Tibial nerve (tissue), 4 donors: ENCODE measurements at regions not wholly inside any gene's neighbourhood (a gene's known extent, or its start where the extent isn't known, plus 50 kb on each side); places are given as distances from the start of the nearest gene placed in this dataset.

Experiments
- DNase-seq, 2 donors: peaks; one replicate each; pipeline ENCODE4 v3.0.0-alpha.2; 2019; ENCODE audit warnings: low spot score in 2 of 2
- H3K27ac ChIP-seq, 4 donors: fragments of 200-600 bp; sonication (generic) in 3 of 4; one replicate each; pipeline ENCODE4 v1.5.1; 2017 to 2019; ENCODE audit warnings: mild to moderate bottlenecking in 1 of 4
- H3K27me3 ChIP-seq, 2 donors: fragments of 200-600 bp; sonication (generic) in 1 of 2; one replicate each; pipeline versions ENCODE4 v1.5.1 to v1.6.0; 2017 to 2019
- H3K36me3 ChIP-seq, 3 donors: fragments of 200-600 bp; sonication (generic); one replicate each; pipeline ENCODE4 v1.5.1; 2018 to 2019
- H3K4me1 ChIP-seq, 4 donors: fragments of 200-600 bp; sonication (generic) in 3 of 4; one replicate each; pipeline ENCODE4 v1.5.1; 2017 to 2019
- H3K4me3 ChIP-seq, 4 donors: fragments of 200-600 bp; sonication (generic) in 3 of 4; one replicate each; pipeline ENCODE4 v1.5.1; 2017 to 2019; ENCODE audit warnings: mild to moderate bottlenecking in 1 of 4, moderate library complexity in 1 of 4
- H3K9me3 ChIP-seq, 4 donors: fragments of 200-600 bp; sonication (generic) in 3 of 4; one replicate each; pipeline ENCODE4 v1.5.1; 2017 to 2019
- CTCF ChIP-seq, 5 experiments: fragments of 200-600 bp in 3 of 5; fragments of 450-650 bp in 2 of 5; sonication (generic) in 3 of 5; IDR thresholded peaks; one replicate each; pipeline ENCODE4 v1.5.1; 2016 to 2019; ENCODE audit warnings: antibody characterized with exemption in 5 of 5, mild to moderate bottlenecking in 3 of 5, moderate library complexity in 2 of 5
- EP300 ChIP-seq, 2 donors: sonication (generic); formaldehyde crosslinking; IDR thresholded peaks; one replicate each; pipeline ENCODE4 v1.6.1; 2017; ENCODE audit warnings: antibody characterized with exemption in 2 of 2, mild to moderate bottlenecking in 1 of 2
- POLR2A ChIP-seq, 2 donors: fragments of 450-650 bp; IDR thresholded peaks; one replicate each; pipeline ENCODE4 v1.6.1; 2017; ENCODE audit warnings: antibody characterized with exemption in 2 of 2, mild to moderate bottlenecking in 2 of 2, moderate library complexity in 2 of 2
- WGBS, 2 donors: methylation state at CpG; one replicate each; pipeline ENCODE4 v1.1.5; 2018; 5-methylcytosine and 5-hydroxymethylcytosine counted together

- no peak for TF ChIP-seq EP300 (IDR thresholded peaks at IDR 0.05)
- no peak for TF ChIP-seq CTCF (IDR thresholded peaks at IDR 0.05)
- TF ChIP-seq POLR2A (IDR thresholded peaks at IDR 0.05) = no peak
- no peak overlapping the region for H3K27ac ChIP-seq
These were observed 125.8 kb upstream of the NPHP3 start for GRCh38 chr3:132847849-132848625.

GRCh38 chr3:132843851-132844553, 121.8 kb upstream of the NPHP3 start:
- TF ChIP-seq EP300 (IDR thresholded peaks at IDR 0.05) (no peak), POLR2A (IDR thresholded peaks at IDR 0.05) (no peak), CTCF (IDR thresholded peaks at IDR 0.05) (no peak)
- no peaks in the 10 kb centered on the region for H3K9me3 ChIP-seq

More at GRCh38 chr3:132847849-132848625, 125.8 kb upstream of the NPHP3 start:
- no peak overlapping the region for H3K4me3 ChIP-seq
- no peaks in the 10 kb centered on the region for H3K27me3 ChIP-seq
- 71 to 77% methylated on average over 7 of the region's 7 CpGs for WGBS, 2 donors
- H3K36me3 ChIP-seq = no peaks in the 10 kb centered on the region
- H3K4me1 ChIP-seq = no peaks in the 10 kb centered on the region
- no peak for DNase-seq
- peaks cover 0 to 11% (median 0%) of the 10 kb centered on the region in 4 donors for H3K9me3 ChIP-seq

GRCh38 chr3:132843349-132843748, 121.1 kb upstream of the NPHP3 start:
- no peak overlapping the region for H3K4me3 ChIP-seq
- WGBS, 2 donors = 67 to 78% methylated on average over 3 of the region's 3 CpGs
- H3K9me3 ChIP-seq = no peaks in the 10 kb centered on the region
- no peak for DNase-seq
- H3K36me3 ChIP-seq = no peaks in the 10 kb centered on the region
- H3K4me1 ChIP-seq = no peaks in the 10 kb centered on the region
- H3K27me3 ChIP-seq = no peaks in the 10 kb centered on the region
- H3K27ac ChIP-seq = no peak overlapping the region
- TF ChIP-seq POLR2A (IDR thresholded peaks at IDR 0.05) = no peak
- no peak for TF ChIP-seq CTCF (IDR thresholded peaks at IDR 0.05)
- TF ChIP-seq EP300 (IDR thresholded peaks at IDR 0.05) = no peak

More at GRCh38 chr3:132843851-132844553, 121.8 kb upstream of the NPHP3 start:
- DNase-seq = no peak
- Histone ChIP-seq H3K4me3 (no peak overlapping the region), H3K4me1 (no peaks in the 10 kb centered on the region), H3K27ac (no peak overlapping the region), H3K36me3 (no peaks in the 10 kb centered on the region), H3K27me3 (no peaks in the 10 kb centered on the region)
- WGBS, 2 donors = 69 to 71% methylated on average over 4 of the region's 4 CpGs

GRCh38 chr3:132841621-132842020, 119.4 kb upstream of the NPHP3 start:
- DNase-seq = no peak
- TF ChIP-seq CTCF (IDR thresholded peaks at IDR 0.05) = no peak
- TF ChIP-seq EP300 (IDR thresholded peaks at IDR 0.05) = no peak
- TF ChIP-seq POLR2A (IDR thresholded peaks at IDR 0.05) = no peak
- H3K4me3 ChIP-seq = no peak overlapping the region
- H3K9me3 ChIP-seq = no peaks in the 10 kb centered on the region
- WGBS, 2 donors = 67 to 75% methylated on average over 2 of the region's 2 CpGs
- H3K27ac ChIP-seq = no peak overlapping the region
- H3K27me3 ChIP-seq = no peaks in the 10 kb centered on the region
- H3K4me1 ChIP-seq = no peaks in the 10 kb centered on the region
- H3K36me3 ChIP-seq = no peaks in the 10 kb centered on the region

- Histone ChIP-seq H3K36me3 (no peaks in the 10 kb centered on the region), H3K4me3 (no peak overlapping the region), H3K9me3 (no peaks in the 10 kb centered on the region), H3K4me1 (no peaks in the 10 kb centered on the region), H3K27ac (no peak overlapping the region), H3K27me3 (no peaks in the 10 kb centered on the region)
- 58 to 59% methylated on average over 3 of the region's 3 CpGs for WGBS, 2 donors
- DNase-seq = no peak
- no peak for TF ChIP-seq EP300 (IDR thresholded peaks at IDR 0.05)
- TF ChIP-seq CTCF (IDR thresholded peaks at IDR 0.05) = no peak
- TF ChIP-seq POLR2A (IDR thresholded peaks at IDR 0.05) = no peak
These were observed 118.0 kb upstream of the NPHP3 start for GRCh38 chr3:132840201-132840700.
